Kidney (tissue), 13 donors: ENCODE measurements at regions not wholly inside any gene's neighbourhood (a gene's known extent, or its start where the extent isn't known, plus 50 kb on each side); places are given as distances from the start of the nearest gene placed in this dataset.

Source experiments
- DNase-seq, 5 donors: peaks; one replicate each; pipeline ENCODE4 v3.0.0-alpha.2; 2013 to 2020
- FAIRE-seq: peaks from 2 replicates; lab custom pipeline; 2012; peaks lifted over from hg19 to GRCh38; lab: Jason Lieb, UNC
- H3K27ac ChIP-seq, 2 donors: one replicate each; pipeline ENCODE4 v1.7.0; 2013; ENCODE audit warnings: low read depth in 2 of 2, low read length in 2 of 2, inconsistent platforms in 1 of 2
- H3K27me3 ChIP-seq: one replicate; pipeline ENCODE4 v1.7.1; 2013; ENCODE audit warnings: low read length, inconsistent platforms; ENCODE audit not compliant: control insufficient read depth, insufficient read depth
- H3K36me3 ChIP-seq, 3 donors: one replicate each; pipeline versions ENCODE4 v1.7.0 to v1.7.1; 2013; ENCODE audit warnings: low read length in 3 of 3, control low read depth in 1 of 3, inconsistent platforms in 1 of 3; ENCODE audit not compliant: insufficient read depth in 3 of 3, control insufficient read depth in 2 of 3
- H3K4me1 ChIP-seq, 3 donors: one replicate each; pipeline versions ENCODE4 v1.7.0 to v1.7.1; 2013; ENCODE audit warnings: low read length in 3 of 3, inconsistent platforms in 1 of 3, low read depth in 1 of 3; ENCODE audit not compliant: control insufficient read depth in 2 of 3, insufficient read depth in 2 of 3
- H3K4me3 ChIP-seq, 3 donors: one replicate each; pipeline versions ENCODE4 v1.7.0 to v1.8.1; 2013; ENCODE audit warnings: low read length in 3 of 3, control low read depth in 1 of 3, inconsistent platforms in 1 of 3
- H3K9ac ChIP-seq, 3 donors: one replicate each; pipeline versions ENCODE4 v1.7.0 to v1.7.1; 2013; ENCODE audit warnings: low read length in 3 of 3, control low read depth in 1 of 3, inconsistent platforms in 1 of 3
- H3K9me3 ChIP-seq, 3 donors: one replicate each; pipeline versions ENCODE4 v1.7.0 to v1.7.1; 2013; ENCODE audit warnings: low read length in 3 of 3, control low read depth in 1 of 3, inconsistent platforms in 1 of 3; ENCODE audit not compliant: control insufficient read depth in 2 of 3, insufficient read depth in 1 of 3
- CTCF ChIP-seq: IDR thresholded peaks from 3 replicates; pipeline ENCODE4 v1.5.1; 2012; ENCODE audit warnings: mild to moderate bottlenecking, moderate library complexity, borderline replicate concordance; ENCODE audit not compliant: insufficient read depth; ENCODE audit errors: extremely low read depth
- intact Hi-C: fragments of 100-400 bp; cut with DNase I; formaldehyde crosslinking; loops from one replicate; pipeline ENCODE4 v1.11.1; 2022
- donor health status: control.
- donor health status: control.
- donor health status: control.
- donor health status: control.
- donor health status: control.
- donor health status: DM: yes; HTN: yes; CAD: no.
- donor health status: Normal renal cell carcinoma (clear cell type).

- Histone ChIP-seq H3K36me3 (no peaks in the 10 kb centered on the region), H3K4me3 (no peak overlapping the region), H3K27ac (no peak overlapping the region), H3K9ac (no peak overlapping the region), H3K27me3 (no peaks in the 10 kb centered on the region), H3K4me1 (no peaks in the 10 kb centered on the region), H3K9me3 (no peaks in the 10 kb centered on the region)
- intact Hi-C loops: no loop called here
- DNase-seq (no peak), FAIRE-seq (no peak)
- TF ChIP-seq CTCF: no peak
These were observed 142.5 kb upstream of the VLDLR start for GRCh38 chr9:2479056-2479565.

GRCh38 chr9:2480255-2480837, 141.2 kb upstream of the VLDLR start:
- no peak for DNase-seq
- intact Hi-C loops: no loop called here
- Histone ChIP-seq H3K4me3 (no peak overlapping the region), H3K9ac (no peak overlapping the region), H3K27me3 (no peaks in the 10 kb centered on the region), H3K4me1 (no peaks in the 10 kb centered on the region), H3K27ac (no peak overlapping the region), H3K36me3 (no peaks in the 10 kb centered on the region), H3K9me3 (no peaks in the 10 kb centered on the region)
- no peak for TF ChIP-seq CTCF
- FAIRE-seq: no peak

- no peaks in the 10 kb centered on the region for H3K9me3 ChIP-seq
- no peak for FAIRE-seq
- H3K27me3 ChIP-seq: no peaks in the 10 kb centered on the region
- H3K9ac ChIP-seq: no peak overlapping the region
- H3K27ac ChIP-seq: no peak overlapping the region
- no peaks in the 10 kb centered on the region for H3K36me3 ChIP-seq
- intact Hi-C loops: no loop called here
- no peak for TF ChIP-seq CTCF
- no peak for DNase-seq
- no peaks in the 10 kb centered on the region for H3K4me1 ChIP-seq
- no peak overlapping the region for H3K4me3 ChIP-seq
These were observed 140.4 kb upstream of the VLDLR start for GRCh38 chr9:2481216-2481615.

- DNase-seq: no peak
- no peak for FAIRE-seq
- Histone ChIP-seq H3K9ac (no peak overlapping the region), H3K36me3 (no peaks in the 10 kb centered on the region), H3K9me3 (no peaks in the 10 kb centered on the region), H3K27me3 (no peaks in the 10 kb centered on the region), H3K27ac (no peak overlapping the region), H3K4me1 (no peaks in the 10 kb centered on the region), H3K4me3 (no peak overlapping the region)
- TF ChIP-seq CTCF: no peak
- intact Hi-C loops: no loop called here
These were observed 134.6 kb upstream of the VLDLR start for GRCh38 chr9:2486988-2487387.
